Esophagus squamous epithelium (tissue), 5 donors: ENCODE measurements at regions not wholly inside any gene's neighbourhood (a gene's known extent, or its start where the extent isn't known, plus 50 kb on each side); places are given as distances from the start of the nearest gene placed in this dataset.
"Not testable (repeated sequence)": the region's sequence is repeated elsewhere in the genome, so short reads cannot be mapped to it uniquely, and the experiment has no call there.

Experiments used
- DNase-seq: peaks from one replicate; lab custom pipeline; 2025; lab: John Stamatoyannopoulos, UW
- H3K27ac ChIP-seq, 4 donors: fragments of 200-600 bp; sonication (generic); one replicate each; pipeline ENCODE4 v1.5.1; 2016 to 2019; ENCODE audit warnings: mild to moderate bottlenecking in 1 of 4
- H3K27me3 ChIP-seq, 4 donors: fragments of 200-600 bp; sonication (generic); 1 replicate in 3 of 4; 2 replicates in 1 of 4; pipeline versions ENCODE4 v1.5.1 to v1.6.0; 2017 to 2021; ENCODE audit warnings: antibody characterized with exemption in 1 of 4
- H3K36me3 ChIP-seq, 3 donors: fragments of 200-600 bp; sonication (generic); one replicate each; pipeline ENCODE4 v1.5.1; 2016 to 2019
- H3K4me1 ChIP-seq, 3 donors: fragments of 200-600 bp; sonication (generic); one replicate each; pipeline ENCODE4 v1.5.1; 2017 to 2019
- H3K4me3 ChIP-seq, 4 donors: fragments of 200-600 bp; sonication (generic); 1 replicate in 3 of 4; 2 replicates in 1 of 4; pipeline ENCODE4 v1.5.1; 2016 to 2019; ENCODE audit warnings: mild to moderate bottlenecking in 2 of 4, moderate library complexity in 1 of 4
- H3K9me3 ChIP-seq, 3 donors: fragments of 200-600 bp; sonication (generic); one replicate each; pipeline ENCODE4 v1.5.1; 2016 to 2019
- POLR2A ChIP-seq, 4 donors: fragments of 450-650 bp; IDR thresholded peaks; one replicate each; pipeline ENCODE4 v1.6.1; 2017; ENCODE audit warnings: antibody characterized with exemption in 4 of 4, mild to moderate bottlenecking in 4 of 4, moderate library complexity in 3 of 4
- WGBS, 2 donors: methylation state at CpG; one replicate each; pipeline ENCODE4 v1.1.5; 2018; 5-methylcytosine and 5-hydroxymethylcytosine counted together
- intact Hi-C: fragments of 100-400 bp; cut with DNase I; formaldehyde crosslinking; loops from one replicate; pipeline ENCODE4 v1.15.0; 2022
- TF ChIP-seq, protein P1 (sequence below), 6 experiments: fragments of 450-650 bp in 4 of 6; fragments of 200-600 bp in 2 of 6; sonication (generic) in 2 of 6; IDR thresholded peaks; one replicate each; pipeline ENCODE4 v1.5.1; 2016 to 2019; ENCODE audit warnings: antibody characterized with exemption in 6 of 6, mild to moderate bottlenecking in 4 of 6, moderate library complexity in 4 of 6
- donor health status: DM: yes; HTN: yes; CAD: no.

- Histone ChIP-seq H3K36me3 (no peaks in the 10 kb centered on the region), H3K27me3 (no peaks in the 10 kb centered on the region), H3K4me3 (no peak overlapping the region), H3K4me1 (no peaks in the 10 kb centered on the region), H3K27ac (no peak overlapping the region), H3K9me3 (no peaks in the 10 kb centered on the region)
- intact Hi-C loops = no loop called here
- DNase-seq = no peak
- 83 to 86% methylated on average over 2 to 3 of the region's 3 CpGs for WGBS, 2 donors
- TF ChIP-seq, protein P1, sequence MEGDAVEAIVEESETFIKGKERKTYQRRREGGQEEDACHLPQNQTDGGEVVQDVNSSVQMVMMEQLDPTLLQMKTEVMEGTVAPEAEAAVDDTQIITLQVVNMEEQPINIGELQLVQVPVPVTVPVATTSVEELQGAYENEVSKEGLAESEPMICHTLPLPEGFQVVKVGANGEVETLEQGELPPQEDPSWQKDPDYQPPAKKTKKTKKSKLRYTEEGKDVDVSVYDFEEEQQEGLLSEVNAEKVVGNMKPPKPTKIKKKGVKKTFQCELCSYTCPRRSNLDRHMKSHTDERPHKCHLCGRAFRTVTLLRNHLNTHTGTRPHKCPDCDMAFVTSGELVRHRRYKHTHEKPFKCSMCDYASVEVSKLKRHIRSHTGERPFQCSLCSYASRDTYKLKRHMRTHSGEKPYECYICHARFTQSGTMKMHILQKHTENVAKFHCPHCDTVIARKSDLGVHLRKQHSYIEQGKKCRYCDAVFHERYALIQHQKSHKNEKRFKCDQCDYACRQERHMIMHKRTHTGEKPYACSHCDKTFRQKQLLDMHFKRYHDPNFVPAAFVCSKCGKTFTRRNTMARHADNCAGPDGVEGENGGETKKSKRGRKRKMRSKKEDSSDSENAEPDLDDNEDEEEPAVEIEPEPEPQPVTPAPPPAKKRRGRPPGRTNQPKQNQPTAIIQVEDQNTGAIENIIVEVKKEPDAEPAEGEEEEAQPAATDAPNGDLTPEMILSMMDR (IDR thresholded peaks at IDR 0.05) = no peak
- TF ChIP-seq POLR2A (IDR thresholded peaks at IDR 0.05) = no peak
Observed at GRCh38 chr20:53723045-53723444, 129.4 kb upstream of the ZNF217 start.

DNA sequence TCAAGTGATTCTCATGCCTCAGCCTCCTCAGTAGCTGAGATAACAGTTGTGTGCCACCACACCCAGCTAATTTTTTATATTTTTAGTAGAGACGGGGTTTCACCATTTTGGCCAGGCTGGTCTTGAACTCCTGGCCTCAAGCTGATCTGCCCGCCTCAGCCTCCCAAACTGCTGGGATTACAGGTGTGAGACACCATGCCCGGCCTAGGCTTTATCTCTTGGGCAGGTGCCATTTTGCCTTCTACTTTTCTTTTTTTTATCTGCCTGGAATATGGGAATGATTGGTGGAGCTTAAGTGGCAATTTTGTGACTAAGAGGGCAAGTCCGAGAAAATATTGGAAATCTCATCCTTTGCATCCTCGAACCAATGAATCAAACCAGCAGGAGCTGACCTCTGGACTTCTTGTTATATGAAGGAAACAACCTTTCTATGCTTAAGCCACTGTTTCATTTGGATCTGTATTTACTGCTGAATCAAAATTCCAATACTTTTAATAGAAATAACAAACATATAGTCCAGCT, 128.9 kb upstream of the ZNF217 start:
- Histone ChIP-seq H3K36me3 (no peaks in the 10 kb centered on the region), H3K27ac (no peak overlapping the region), H3K4me1 (no peaks in the 10 kb centered on the region), H3K9me3 (no peaks in the 10 kb centered on the region), H3K27me3 (no peaks in the 10 kb centered on the region), H3K4me3 (no peak overlapping the region)
- TF ChIP-seq, protein P1 (IDR thresholded peaks at IDR 0.05) = no peak
- TF ChIP-seq POLR2A (IDR thresholded peaks at IDR 0.05) = no peak
- no peak for DNase-seq
- 95% methylated on average over 5 of the region's 5 CpGs for WGBS, 2 donors
- intact Hi-C loops = no loop called here

DNA sequence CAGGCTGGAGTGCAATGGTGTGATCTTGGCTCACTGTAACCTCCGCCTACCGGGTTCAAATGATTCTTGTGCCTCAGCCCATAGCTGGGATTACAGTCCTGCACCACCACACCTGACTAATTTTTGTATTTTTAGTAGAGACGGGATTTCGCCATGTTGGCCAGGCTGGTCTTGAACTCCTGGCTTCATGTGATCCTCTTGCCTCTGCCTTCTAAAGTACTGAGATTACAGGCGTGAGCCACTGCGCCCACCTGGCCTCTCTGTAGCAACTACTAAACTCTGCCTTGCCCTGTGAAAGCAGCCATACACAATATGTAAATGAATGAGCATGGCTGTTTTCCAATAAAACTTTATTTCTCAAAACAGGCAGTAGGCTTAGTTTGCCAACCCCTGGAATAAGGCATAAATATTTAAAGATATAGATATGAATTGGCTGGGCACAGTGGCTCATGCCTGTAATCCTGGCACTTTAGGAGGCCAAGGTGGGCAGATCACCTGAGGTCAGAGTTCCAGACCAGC, 127.9 kb upstream of the ZNF217 start:
- H3K4me1 ChIP-seq, H3K27me3 ChIP-seq, H3K9me3 ChIP-seq, H3K4me3 ChIP-seq, H3K27ac ChIP-seq, intact Hi-C loops, DNase-seq, H3K36me3 ChIP-seq: not testable (repeated sequence)
- WGBS, 2 donors = 89 to 91% methylated on average over 6 of the region's 6 CpGs

DNA sequence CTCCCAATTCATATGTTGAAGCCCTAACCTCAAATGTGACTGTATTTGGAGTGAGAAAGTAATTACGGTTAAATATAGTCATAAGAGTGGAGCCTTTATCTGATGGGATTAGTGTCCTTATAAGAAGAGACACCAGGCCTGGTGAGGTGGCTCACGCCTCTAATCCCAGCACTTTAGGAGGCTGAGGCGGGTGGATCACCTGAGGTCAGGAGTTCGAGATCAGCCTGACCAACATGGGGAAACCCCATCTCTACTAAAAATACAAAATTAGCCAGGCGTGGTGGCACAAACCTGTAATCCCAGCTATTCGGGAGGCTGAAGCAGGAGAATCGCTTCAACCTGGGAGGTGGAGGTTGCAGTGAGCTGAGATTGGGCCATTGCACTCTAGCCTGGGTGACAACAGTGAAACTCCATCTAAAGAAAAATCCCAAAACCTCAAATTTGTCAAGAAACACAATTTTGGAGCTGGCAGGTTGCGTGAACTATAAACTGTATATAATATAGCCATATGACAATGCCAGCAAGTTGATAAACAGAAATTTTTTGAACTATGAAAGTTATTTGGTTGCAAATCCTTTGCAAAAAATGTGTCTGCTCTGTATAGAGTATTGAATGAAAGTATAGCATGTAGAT, 125.6 kb upstream of the ZNF217 start:
- H3K27ac ChIP-seq, H3K9me3 ChIP-seq, H3K36me3 ChIP-seq, intact Hi-C loops, H3K4me1 ChIP-seq, H3K4me3 ChIP-seq, H3K27me3 ChIP-seq, DNase-seq: not testable (repeated sequence)
- 86 to 88% methylated on average over 5 to 8 of the region's 8 CpGs for WGBS, 2 donors

GRCh38 chr20:53718142-53719021, 124.7 kb upstream of the ZNF217 start:
- no peak overlapping the region for H3K27ac ChIP-seq
- TF ChIP-seq POLR2A (IDR thresholded peaks at IDR 0.05) = no peak
- TF ChIP-seq, protein P1 (IDR thresholded peaks at IDR 0.05) = no peak

DNA sequence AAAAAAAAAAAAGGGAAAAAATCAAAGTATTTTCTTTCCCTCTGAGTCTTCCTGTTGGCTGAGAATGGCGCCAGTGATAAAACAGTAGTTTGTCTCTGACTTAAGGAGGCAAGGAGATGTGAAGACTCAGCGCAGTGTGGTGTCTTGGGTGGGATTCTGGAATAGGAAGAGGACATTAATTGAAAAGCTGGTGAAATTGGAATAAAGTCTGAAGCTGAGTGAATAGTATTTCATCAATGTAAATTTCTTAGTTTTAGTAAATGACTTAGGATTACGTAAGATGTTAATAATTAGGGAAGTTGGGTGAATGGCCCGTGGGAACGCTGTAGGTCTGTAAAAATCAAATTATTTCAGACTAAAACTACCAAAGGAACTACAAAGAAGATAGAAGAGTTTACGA, 122.8 kb upstream of the ZNF217 start:
- intact Hi-C loops = no loop called here
- Histone ChIP-seq H3K4me1 (peaks cover 0 to 8% (median 5%) of the 10 kb centered on the region in 3 donors), H3K27ac (no peak overlapping the region), H3K4me3 (no peak overlapping the region), H3K27me3 (no peaks in the 10 kb centered on the region), H3K36me3 (no peaks in the 10 kb centered on the region), H3K9me3 (no peaks in the 10 kb centered on the region)
- TF ChIP-seq, protein P1 (IDR thresholded peaks at IDR 0.05) = no peak
- no peak for TF ChIP-seq POLR2A (IDR thresholded peaks at IDR 0.05)
- no peak for DNase-seq
- 79 to 90% methylated on average over 6 of the region's 6 CpGs for WGBS, 2 donors

More at GRCh38 chr20:53718142-53719021, 124.7 kb upstream of the ZNF217 start:
- Histone ChIP-seq H3K27me3 (no peaks in the 10 kb centered on the region), H3K4me3 (no peak overlapping the region), H3K36me3 (no peaks in the 10 kb centered on the region), H3K9me3 (no peaks in the 10 kb centered on the region), H3K4me1 (no peaks in the 10 kb centered on the region)
- no peak for DNase-seq
- WGBS, 2 donors = 85 to 87% methylated on average over 13 of the region's 13 CpGs
- intact Hi-C loops = no loop called here
